Neural progenitor cell (in vitro differentiated cells): ENCODE measurements at regions not wholly inside any gene's neighbourhood (a gene's known extent, or its start where the extent isn't known, plus 50 kb on each side); places are given as distances from the start of the nearest gene placed in this dataset.

Source experiments
- DNase-seq: peaks from one replicate; pipeline ENCODE4 v3.0.0-alpha.2; 2016; ENCODE audit warnings: low spot score
- H2AFZ ChIP-seq: fragments of 200-600 bp; sonication (generic); replicated peaks from 2 replicates; pipeline ENCODE4 v1.6.1; 2016; ENCODE audit warnings: antibody characterized with exemption
- H3F3A ChIP-seq: fragments of 200-600 bp; sonication (generic); 2 replicates; pipeline ENCODE4 v1.6.1; 2016; ENCODE audit warnings: antibody characterized with exemption, low read depth
- H3K27ac ChIP-seq: fragments of 200-600 bp; sonication (generic); 2 replicates; pipeline ENCODE4 v1.5.1; 2016; ENCODE audit warnings: mild to moderate bottlenecking
- H3K27me3 ChIP-seq: fragments of 200-600 bp; sonication (generic); 2 replicates; pipeline ENCODE4 v1.6.1; 2016; ENCODE audit warnings: mild to moderate bottlenecking, moderate library complexity
- H3K36me3 ChIP-seq: fragments of 200-600 bp; sonication (generic); 2 replicates; pipeline ENCODE4 v1.5.1; 2016
- H3K4me1 ChIP-seq: fragments of 200-600 bp; sonication (generic); 2 replicates; pipeline ENCODE4 v1.6.1; 2016; ENCODE audit warnings: mixed run types
- H3K4me2 ChIP-seq: fragments of 200-600 bp; sonication (generic); 2 replicates; pipeline ENCODE4 v1.6.1; 2016
- H3K4me3 ChIP-seq: fragments of 200-600 bp; sonication (generic); 2 replicates; pipeline ENCODE4 v1.5.1; 2016
- H3K79me2 ChIP-seq: fragments of 200-600 bp; sonication (generic); 2 replicates; pipeline ENCODE4 v1.6.1; 2016; ENCODE audit warnings: low read depth
- H3K9ac ChIP-seq: fragments of 200-600 bp; sonication (generic); 2 replicates; pipeline ENCODE4 v1.6.1; 2016
- H3K9me3 ChIP-seq: fragments of 200-600 bp; sonication (generic); 2 replicates; pipeline ENCODE4 v1.5.1; 2016; ENCODE audit warnings: low read depth
- H4K20me1 ChIP-seq: fragments of 200-600 bp; sonication (generic); 2 replicates; pipeline ENCODE4 v1.6.1; 2016; ENCODE audit warnings: low read depth
- H3K27ac Mint-ChIP-seq: 3 replicates; pipeline ENCODE4 v1.8.0; 2021; ENCODE audit warnings: mixed read lengths
- H3K27me3 Mint-ChIP-seq: 2 replicates; pipeline ENCODE4 v1.8.0; 2022; ENCODE audit warnings: low read depth, mild to moderate bottlenecking, inconsistent platforms, moderate library complexity, mixed read lengths; ENCODE audit not compliant: insufficient read depth
- H3K36me3 Mint-ChIP-seq: 3 replicates; pipeline ENCODE4 v1.8.0; 2021; ENCODE audit warnings: mixed read lengths
- H3K4me1 Mint-ChIP-seq: 3 replicates; pipeline ENCODE4 v1.8.0; 2021; ENCODE audit warnings: mixed read lengths
- H3K4me3 Mint-ChIP-seq: 3 replicates; pipeline ENCODE4 v1.8.0; 2021; ENCODE audit warnings: mild to moderate bottlenecking, moderate library complexity, mixed read lengths
- H3K9me3 Mint-ChIP-seq: 3 replicates; pipeline ENCODE4 v1.8.0; 2020; ENCODE audit warnings: mixed read lengths
- EZH2 ChIP-seq: fragments of 200-600 bp; sonication (generic); IDR thresholded peaks from 2 replicates; pipeline ENCODE4 v1.6.1; 2017; ENCODE audit warnings: antibody characterized with exemption, mild to moderate bottlenecking, moderate library complexity
- EZH2phosphoT487 ChIP-seq: fragments of 200-600 bp; sonication (generic); IDR thresholded peaks from 2 replicates; pipeline ENCODE4 v1.6.1; 2017; ENCODE audit warnings: antibody characterized with exemption
- TF ChIP-seq, protein P1 (sequence below): fragments of 200-600 bp; sonication (generic); IDR thresholded peaks from 2 replicates; pipeline ENCODE4 v1.5.1; 2017; ENCODE audit warnings: antibody characterized with exemption, mild to moderate bottlenecking

DNA sequence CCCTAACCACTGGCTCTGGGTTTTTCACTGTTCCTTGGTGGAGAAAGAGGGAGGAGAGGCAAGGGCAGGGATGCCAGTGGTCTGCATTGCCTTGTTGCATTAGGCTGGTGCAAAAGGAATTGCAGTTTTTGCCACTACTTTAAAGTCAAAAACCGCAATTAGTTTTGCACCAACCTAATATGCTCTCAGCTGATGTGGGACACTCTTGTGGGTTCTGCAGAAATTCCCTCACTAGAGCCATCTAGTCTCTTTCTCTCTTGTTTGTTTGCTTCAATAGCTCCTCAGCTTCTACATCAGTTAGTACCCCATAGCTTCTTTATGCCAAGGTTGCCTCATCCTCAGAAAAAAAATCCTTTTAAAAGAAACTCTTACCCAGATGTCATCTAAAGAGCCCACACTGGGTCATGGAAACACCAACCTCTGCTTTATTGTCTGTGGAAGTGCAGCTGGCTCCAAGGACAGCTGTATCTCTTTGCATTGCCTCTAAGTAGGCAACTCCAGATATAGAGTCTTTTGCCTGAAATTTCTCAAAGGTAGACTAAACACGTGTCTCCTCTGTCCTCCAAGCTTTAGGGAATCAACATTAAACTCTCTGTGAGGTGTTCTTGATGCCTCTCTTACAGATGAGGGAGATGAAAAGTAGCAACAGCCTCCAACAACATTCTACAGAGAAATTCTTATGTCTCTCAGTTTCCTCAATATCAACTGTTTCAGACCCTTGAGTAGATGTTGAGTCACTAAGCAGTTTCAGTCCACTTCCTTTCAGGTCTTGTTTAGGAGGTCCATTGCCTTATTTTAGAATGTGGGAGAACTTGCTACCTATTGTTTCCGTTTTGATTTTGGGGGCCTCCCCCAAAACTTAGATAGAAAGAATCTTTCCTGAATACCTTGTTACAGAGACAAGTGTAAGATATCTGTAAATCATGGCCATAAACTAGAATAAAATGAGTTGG lies 84.9 kb upstream of the MEF2C start:
- Histone ChIP-seq H3F3A (no peaks in the 10 kb centered on the region), H3K4me2 (no peak overlapping the region), H3K4me3 (no peak overlapping the region), H3K27ac (no peak overlapping the region), H3K36me3 (no peaks in the 10 kb centered on the region), H3K9ac (no peak overlapping the region), H3K4me1 (no peaks in the 10 kb centered on the region), H4K20me1 (no peaks in the 10 kb centered on the region), H3K27me3 (no peaks in the 10 kb centered on the region), H3K79me2 (no peaks in the 10 kb centered on the region), H3K9me3 (no peaks in the 10 kb centered on the region), H2AFZ (no peak overlapping the region)
- Mint-ChIP-seq H3K27me3 (peaks cover 2% of the 10 kb centered on the region), H3K4me3 (no peak overlapping the region), H3K9me3 (no peaks in the 10 kb centered on the region), H3K36me3 (no peaks in the 10 kb centered on the region), H3K4me1 (no peaks in the 10 kb centered on the region), H3K27ac (no peak overlapping the region)
- no peak for TF ChIP-seq EZH2
- TF ChIP-seq EZH2phosphoT487: no peak
- TF ChIP-seq, protein P1, sequence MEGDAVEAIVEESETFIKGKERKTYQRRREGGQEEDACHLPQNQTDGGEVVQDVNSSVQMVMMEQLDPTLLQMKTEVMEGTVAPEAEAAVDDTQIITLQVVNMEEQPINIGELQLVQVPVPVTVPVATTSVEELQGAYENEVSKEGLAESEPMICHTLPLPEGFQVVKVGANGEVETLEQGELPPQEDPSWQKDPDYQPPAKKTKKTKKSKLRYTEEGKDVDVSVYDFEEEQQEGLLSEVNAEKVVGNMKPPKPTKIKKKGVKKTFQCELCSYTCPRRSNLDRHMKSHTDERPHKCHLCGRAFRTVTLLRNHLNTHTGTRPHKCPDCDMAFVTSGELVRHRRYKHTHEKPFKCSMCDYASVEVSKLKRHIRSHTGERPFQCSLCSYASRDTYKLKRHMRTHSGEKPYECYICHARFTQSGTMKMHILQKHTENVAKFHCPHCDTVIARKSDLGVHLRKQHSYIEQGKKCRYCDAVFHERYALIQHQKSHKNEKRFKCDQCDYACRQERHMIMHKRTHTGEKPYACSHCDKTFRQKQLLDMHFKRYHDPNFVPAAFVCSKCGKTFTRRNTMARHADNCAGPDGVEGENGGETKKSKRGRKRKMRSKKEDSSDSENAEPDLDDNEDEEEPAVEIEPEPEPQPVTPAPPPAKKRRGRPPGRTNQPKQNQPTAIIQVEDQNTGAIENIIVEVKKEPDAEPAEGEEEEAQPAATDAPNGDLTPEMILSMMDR: no peak
- no peak for DNase-seq

DNA sequence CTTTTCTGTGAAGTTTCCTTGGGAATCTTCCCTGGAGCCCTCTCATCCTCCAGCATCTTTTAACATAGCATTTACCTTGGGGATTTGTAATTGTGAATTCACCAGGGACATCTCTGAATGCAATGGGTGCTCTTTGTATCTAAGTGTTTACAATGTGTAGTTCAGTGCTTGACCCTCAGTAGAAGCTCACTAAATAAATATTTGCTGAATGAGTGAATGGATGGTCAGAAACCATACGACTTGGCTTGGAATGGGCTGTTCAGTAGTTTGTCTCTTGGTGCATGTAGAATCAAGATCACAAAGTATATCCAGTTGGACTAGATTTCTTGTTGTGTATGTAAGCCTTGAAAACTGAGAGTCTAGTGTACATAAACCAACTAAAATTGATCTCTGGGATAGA lies 81.8 kb upstream of the MEF2C start:
- H3K36me3 Mint-ChIP-seq: no peaks in the 10 kb centered on the region
- H3K9me3 ChIP-seq: no peaks in the 10 kb centered on the region
- no peak overlapping the region for H3K4me3 Mint-ChIP-seq

DNA sequence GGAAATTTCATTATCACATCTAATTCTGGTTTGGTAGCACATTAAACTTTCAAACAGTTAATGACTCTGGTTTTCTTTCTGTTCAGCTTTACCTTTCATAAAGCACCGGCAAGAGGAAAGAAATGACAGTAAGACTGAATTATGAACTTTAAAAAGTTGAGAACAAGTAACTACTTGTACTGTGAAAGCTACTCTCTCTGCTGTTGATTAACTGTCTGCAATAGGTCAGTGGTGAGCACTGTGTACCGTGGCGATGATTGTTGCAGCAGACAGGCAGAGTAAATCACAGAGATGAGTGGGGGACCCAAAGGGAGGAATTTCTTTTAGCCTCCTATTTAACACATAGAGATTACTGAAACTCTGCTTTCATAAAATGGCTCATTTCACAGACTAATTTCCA lies 74.0 kb upstream of the MEF2C start:
- H3K27ac ChIP-seq: no peak overlapping the region
- H3K79me2 ChIP-seq: no peaks in the 10 kb centered on the region
- H3K9me3 Mint-ChIP-seq: no peaks in the 10 kb centered on the region
- H3K4me1 ChIP-seq: peaks cover 11% of the 10 kb centered on the region
- H3F3A ChIP-seq: no peaks in the 10 kb centered on the region
- no peaks in the 10 kb centered on the region for H3K27me3 Mint-ChIP-seq
- no peaks in the 10 kb centered on the region for H3K9me3 ChIP-seq
- peak overlapping the region; percentile 26 for H2AFZ ChIP-seq
- H3K36me3 Mint-ChIP-seq: no peaks in the 10 kb centered on the region
- H3K4me1 Mint-ChIP-seq: no peaks in the 10 kb centered on the region
- H3K27me3 ChIP-seq: no peaks in the 10 kb centered on the region
- no peak overlapping the region for H3K4me2 ChIP-seq
- no peaks in the 10 kb centered on the region for H4K20me1 ChIP-seq
- H3K4me3 Mint-ChIP-seq: no peak overlapping the region
- DNase-seq: no peak
- H3K9ac ChIP-seq: no peak overlapping the region
- no peak overlapping the region for H3K27ac Mint-ChIP-seq
- TF ChIP-seq EZH2phosphoT487 (no peak), EZH2 (no peak)
- TF ChIP-seq, protein P1: no peak
- H3K36me3 ChIP-seq: no peaks in the 10 kb centered on the region
- H3K4me3 ChIP-seq: no peak overlapping the region

More for the DNA sequence above, 81.8 kb upstream of the MEF2C start:
- Mint-ChIP-seq H3K9me3 (no peaks in the 10 kb centered on the region), H3K27ac (no peak overlapping the region), H3K27me3 (peaks cover 2% of the 10 kb centered on the region), H3K4me1 (no peaks in the 10 kb centered on the region)
- Histone ChIP-seq H3K9ac (no peak overlapping the region), H3K36me3 (no peaks in the 10 kb centered on the region), H4K20me1 (no peaks in the 10 kb centered on the region), H3K4me2 (no peak overlapping the region), H2AFZ (no peak overlapping the region), H3K4me1 (no peaks in the 10 kb centered on the region), H3K27ac (no peak overlapping the region), H3K79me2 (no peaks in the 10 kb centered on the region), H3K27me3 (no peaks in the 10 kb centered on the region), H3K4me3 (no peak overlapping the region), H3F3A (no peaks in the 10 kb centered on the region)
- TF ChIP-seq EZH2phosphoT487 (no peak), EZH2 (no peak)
- TF ChIP-seq, protein P1: no peak
- no peak for DNase-seq
